Endothelial cell of umbilical vein (primary cell): ENCODE measurements at regions not wholly inside any gene's neighbourhood (a gene's known extent, or its start where the extent isn't known, plus 50 kb on each side); places are given as distances from the start of the nearest gene placed in this dataset.

ENCODE experiments used
- BruUV-seq: library from RNA; stranded (reverse); fragments of 400-500 nt; replicated peaks from 2 replicates; lab custom pipeline; 2021; lab: Mats Ljungman, UMichigan
- CTCF ChIA-PET: fragments of 300-600, 350-600 bp; sonication (Branson Sonifier 250); formaldehyde crosslinking; loops from one replicate; lab custom pipeline; 2021; ENCODE audit warnings: antibody characterized with exemption, inconsistent platforms; lab: Charles Lee
- POLR2A ChIA-PET: fragments of 300-600, 350-600 bp; sonication (Branson Sonifier 250); formaldehyde crosslinking; loops from one replicate; lab custom pipeline; 2021; ENCODE audit warnings: antibody characterized with exemption, inconsistent platforms; lab: Charles Lee
- DNase-seq: peaks from one replicate; pipeline ENCODE4 v3.0.0-alpha.2; 2011; ENCODE audit warnings: low read depth, low spot score
- FAIRE-seq: peaks from 2 replicates; lab custom pipeline; 2011; peaks lifted over from hg19 to GRCh38; lab: Jason Lieb, UNC
- H2AFZ ChIP-seq: 2 replicates; pipeline ENCODE4 v1.6.0; 2012; ENCODE audit warnings: low read depth, low read length, control low read depth, inconsistent platforms
- H3K27ac ChIP-seq: 2 replicates; pipeline ENCODE4 v1.5.1; 2011; ENCODE audit warnings: low read depth, mild to moderate bottlenecking, control low read depth, low read length, moderate library complexity; ENCODE audit not compliant: insufficient read depth
- H3K27me3 ChIP-seq, 2 experiments: 2 replicates each; pipeline versions ENCODE4 v1.6.0 to v1.6.1; 2011; ENCODE audit warnings: low read length in 2 of 2, mixed read lengths in 1 of 2; ENCODE audit not compliant: control insufficient read depth in 2 of 2, insufficient read depth in 2 of 2
- H3K36me3 ChIP-seq, 2 experiments: 2 replicates in 1 of 2; 3 replicates in 1 of 2; pipeline ENCODE4 v1.5.1; 2011; ENCODE audit warnings: low read length in 2 of 2, mild to moderate bottlenecking in 1 of 2, moderate library complexity in 1 of 2; ENCODE audit not compliant: control insufficient read depth in 2 of 2, insufficient read depth in 2 of 2; ENCODE audit errors: extremely low read depth in 1 of 2
- H3K4me1 ChIP-seq: 3 replicates; pipeline ENCODE4 v1.5.1; 2011; ENCODE audit warnings: mild to moderate bottlenecking, low read length; ENCODE audit not compliant: control insufficient read depth, insufficient read depth; ENCODE audit errors: extremely low read depth
- H3K4me2 ChIP-seq: 2 replicates; pipeline ENCODE4 v1.6.1; 2011; ENCODE audit warnings: low read length, control low read depth, mixed read lengths; ENCODE audit not compliant: insufficient read depth
- H3K4me3 ChIP-seq, 3 experiments: fragments of 200-600 bp in 1 of 3; sonication (generic), shearing (Covaris generic) in 1 of 3; replicated peaks in 1 of 3; 2 replicates each; pipeline ENCODE4 v1.5.1; 2011 to 2016; ENCODE audit warnings: control low read depth in 3 of 3, low read length in 3 of 3, mild to moderate bottlenecking in 2 of 3, inconsistent platforms in 1 of 3, low read depth in 1 of 3, moderate library complexity in 1 of 3; ENCODE audit not compliant: insufficient read depth in 1 of 3
- H3K79me2 ChIP-seq: 2 replicates; pipeline ENCODE4 v1.6.0; 2012; ENCODE audit warnings: low read length, inconsistent platforms; ENCODE audit not compliant: control insufficient read depth, insufficient read depth
- H3K9ac ChIP-seq: replicated peaks from 2 replicates; pipeline ENCODE3; 2011; ENCODE audit warnings: low read length, control low read depth; ENCODE audit not compliant: insufficient read depth; ENCODE audit errors: extremely low read depth
- H3K9me1 ChIP-seq: replicated peaks from 3 replicates; pipeline ENCODE4 v1.6.0; 2011; ENCODE audit warnings: mild to moderate bottlenecking, low read length; ENCODE audit not compliant: control insufficient read depth, insufficient read depth; ENCODE audit errors: extremely low read depth
- H3K9me3 ChIP-seq: replicated peaks from 2 replicates; pipeline ENCODE4 v1.5.1; 2012; ENCODE audit warnings: low read length, inconsistent platforms; ENCODE audit not compliant: control insufficient read depth, insufficient read depth
- H4K20me1 ChIP-seq: replicated peaks from 2 replicates; pipeline ENCODE3; 2011; ENCODE audit warnings: mild to moderate bottlenecking, low read length; ENCODE audit not compliant: control insufficient read depth, insufficient read depth; ENCODE audit errors: extremely low read depth
- EZH2 ChIP-seq: IDR thresholded peaks from 2 replicates; pipeline ENCODE4 v1.6.1; 2012; ENCODE audit warnings: borderline replicate concordance, low read depth, mild to moderate bottlenecking, moderate library complexity, low read length, inconsistent platforms; ENCODE audit not compliant: severe bottlenecking
- FOS ChIP-seq: IDR thresholded peaks from 2 replicates; pipeline ENCODE4 v1.6.1; 2011; ENCODE audit warnings: mild to moderate bottlenecking, low read length, moderate library complexity, borderline replicate concordance; ENCODE audit not compliant: insufficient read depth
- GATA2 ChIP-seq: IDR thresholded peaks from 2 replicates; pipeline ENCODE4 v1.7.0; 2011; ENCODE audit warnings: low read depth, mild to moderate bottlenecking, moderate library complexity, mixed read lengths, low read length; ENCODE audit not compliant: insufficient read length, insufficient read depth
- JUN ChIP-seq: IDR thresholded peaks from 2 replicates; pipeline ENCODE4 v1.6.1; 2011; ENCODE audit warnings: borderline replicate concordance, low read depth; ENCODE audit not compliant: insufficient read length, insufficient read depth
- MYC ChIP-seq: IDR thresholded peaks from one replicate; pipeline ENCODE4 v1.6.1; 2011; ENCODE audit warnings: mild to moderate bottlenecking, low read depth, low read length
- POLR2A ChIP-seq: IDR thresholded peaks from 2 replicates; pipeline ENCODE4 v1.6.1; 2012; ENCODE audit warnings: low read depth, mild to moderate bottlenecking, control low read depth, low read length
- POLR2AphosphoS5 ChIP-seq: IDR thresholded peaks from 2 replicates; pipeline ENCODE4 v1.6.1; 2012; ENCODE audit warnings: low read depth, mild to moderate bottlenecking, control low read depth, low read length, moderate library complexity; ENCODE audit not compliant: insufficient read depth
- dilution Hi-C: fragments of 300-500 bp; cut with MboI; formaldehyde crosslinking; loops from one replicate; pipeline ENCODE4 v1.15.0; 2019; ENCODE audit warnings: low sequenced_read_pairs; ENCODE audit not compliant: extremely low pct_ligation_motif_present
- intact Hi-C: fragments of 100-400 bp; cut with micrococcal nuclease; formaldehyde crosslinking; loops from one replicate; pipeline ENCODE4 v1.10.0; 2022
- TF ChIP-seq, protein P1 (sequence below), 2 donors: IDR thresholded peaks; 1 replicate in 1 of 2; 2 replicates in 1 of 2; pipeline ENCODE4 v1.5.1; 2011; ENCODE audit warnings: low read length in 2 of 2, mild to moderate bottlenecking in 2 of 2, moderate library complexity in 2 of 2, control low read depth in 1 of 2, inconsistent platforms in 1 of 2, low read depth in 1 of 2; ENCODE audit not compliant: insufficient read depth in 1 of 2; ENCODE audit errors: extremely low read depth in 1 of 2
- TF ChIP-seq, protein P2 (sequence below): IDR thresholded peaks from 2 replicates; pipeline ENCODE4 v1.6.1; 2011; ENCODE audit not compliant: insufficient read depth, insufficient read length

DNA sequence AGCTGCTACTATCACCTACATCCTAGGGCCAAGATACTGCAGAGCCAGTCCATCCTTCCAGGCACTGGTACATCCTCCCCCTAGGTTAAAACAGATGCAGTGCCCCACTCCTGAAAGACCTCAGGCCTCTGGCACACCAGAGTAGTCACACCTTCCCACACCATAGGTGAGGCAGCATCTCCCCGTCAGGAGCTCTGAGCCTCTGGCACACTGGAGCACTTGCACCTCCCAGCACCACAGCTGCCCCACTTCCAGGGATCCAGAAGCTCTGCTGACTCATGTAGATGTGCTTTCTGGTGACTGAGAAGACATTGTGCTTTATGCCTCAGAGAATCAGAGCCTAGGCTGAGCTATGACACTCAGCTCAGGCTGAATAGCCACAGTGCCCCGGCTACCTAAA lies 138.4 kb upstream of the COL3A1 start:
- POLR2A ChIA-PET = no interaction called here
- FAIRE-seq (no peak), DNase-seq (no peak)
- dilution Hi-C loops (no loop called here), intact Hi-C loops (no loop called here)
- Histone ChIP-seq H3K79me2 (no peaks in the 10 kb centered on the region), H3K9ac (no peak overlapping the region), H3K4me1 (no peaks in the 10 kb centered on the region), H3K4me2 (no peak overlapping the region), H2AFZ (no peak overlapping the region), H3K27ac (no peak overlapping the region), H3K27me3 (no peaks in the 10 kb centered on the region), H3K36me3 (no peaks in the 10 kb centered on the region), H3K9me3 (no peaks in the 10 kb centered on the region), H3K9me1 (no peaks in the 10 kb centered on the region), H3K4me3 (no peak overlapping the region), H4K20me1 (no peaks in the 10 kb centered on the region)
- BruUV-seq = no TSS peak
- TF ChIP-seq FOS (no peak), GATA2 (no peak), POLR2AphosphoS5 (no peak)
- TF ChIP-seq, protein P1, sequence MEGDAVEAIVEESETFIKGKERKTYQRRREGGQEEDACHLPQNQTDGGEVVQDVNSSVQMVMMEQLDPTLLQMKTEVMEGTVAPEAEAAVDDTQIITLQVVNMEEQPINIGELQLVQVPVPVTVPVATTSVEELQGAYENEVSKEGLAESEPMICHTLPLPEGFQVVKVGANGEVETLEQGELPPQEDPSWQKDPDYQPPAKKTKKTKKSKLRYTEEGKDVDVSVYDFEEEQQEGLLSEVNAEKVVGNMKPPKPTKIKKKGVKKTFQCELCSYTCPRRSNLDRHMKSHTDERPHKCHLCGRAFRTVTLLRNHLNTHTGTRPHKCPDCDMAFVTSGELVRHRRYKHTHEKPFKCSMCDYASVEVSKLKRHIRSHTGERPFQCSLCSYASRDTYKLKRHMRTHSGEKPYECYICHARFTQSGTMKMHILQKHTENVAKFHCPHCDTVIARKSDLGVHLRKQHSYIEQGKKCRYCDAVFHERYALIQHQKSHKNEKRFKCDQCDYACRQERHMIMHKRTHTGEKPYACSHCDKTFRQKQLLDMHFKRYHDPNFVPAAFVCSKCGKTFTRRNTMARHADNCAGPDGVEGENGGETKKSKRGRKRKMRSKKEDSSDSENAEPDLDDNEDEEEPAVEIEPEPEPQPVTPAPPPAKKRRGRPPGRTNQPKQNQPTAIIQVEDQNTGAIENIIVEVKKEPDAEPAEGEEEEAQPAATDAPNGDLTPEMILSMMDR (IDR thresholded peaks at IDR 0.05; ENCODE audit: extremely low read depth in 1 of 2, insufficient read depth in 1 of 2, low read depth in 1 of 2, low read length in 2 of 2) = no peak
- TF ChIP-seq, protein P2, sequence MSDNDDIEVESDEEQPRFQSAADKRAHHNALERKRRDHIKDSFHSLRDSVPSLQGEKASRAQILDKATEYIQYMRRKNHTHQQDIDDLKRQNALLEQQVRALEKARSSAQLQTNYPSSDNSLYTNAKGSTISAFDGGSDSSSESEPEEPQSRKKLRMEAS = no peak
- CTCF ChIA-PET = no interaction called here

DNA sequence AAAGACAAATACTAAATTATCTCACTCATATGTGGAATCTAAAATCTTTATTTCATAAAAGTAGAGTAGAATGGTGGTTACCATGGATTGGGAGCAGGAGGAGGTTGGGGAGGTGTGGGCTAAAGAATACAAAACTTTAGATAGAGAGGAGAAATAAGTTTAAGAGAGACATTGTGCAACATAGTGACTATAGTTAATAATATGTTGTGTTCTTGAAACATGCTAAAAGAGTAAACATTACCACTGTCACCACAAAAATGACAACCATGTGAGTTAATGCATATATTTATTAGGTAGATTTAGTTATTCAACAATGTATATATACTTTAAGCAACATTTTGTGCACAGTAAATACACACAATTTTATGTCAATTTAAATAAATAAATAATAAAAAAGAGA lies 128.5 kb upstream of the COL3A1 start:
- ChIA-PET POLR2A (no interaction called here), CTCF (no interaction called here)
- Histone ChIP-seq H4K20me1 (no peaks in the 10 kb centered on the region), H3K4me2 (no peak overlapping the region), H3K9me1 (no peaks in the 10 kb centered on the region), H3K27ac (no peak overlapping the region), H3K79me2 (no peaks in the 10 kb centered on the region), H3K4me1 (peaks cover 13% of the 10 kb centered on the region), H3K9me3 (no peaks in the 10 kb centered on the region), H2AFZ (no peak overlapping the region), H3K4me3 (no peak overlapping the region), H3K9ac (no peak overlapping the region), H3K36me3 (no peaks in the 10 kb centered on the region), H3K27me3 (no peaks in the 10 kb centered on the region)
- intact Hi-C loops = no loop called here
- dilution Hi-C loops = no loop called here
- TF ChIP-seq, protein P1 (IDR thresholded peaks at IDR 0.05; ENCODE audit: extremely low read depth in 1 of 2, insufficient read depth in 1 of 2, low read depth in 1 of 2, low read length in 2 of 2) = no peak
- TF ChIP-seq MYC = no peak
- no peak for TF ChIP-seq EZH2
- TF ChIP-seq POLR2AphosphoS5 = no peak
- TF ChIP-seq, protein P2 = no peak
- no peak for TF ChIP-seq FOS
- TF ChIP-seq GATA2 = no peak
- no peak for TF ChIP-seq POLR2A
- TF ChIP-seq JUN = no peak
- no TSS peak for BruUV-seq
- FAIRE-seq (no peak), DNase-seq (no peak)
